B cell (primary cell): ENCODE measurements at regions not wholly inside any gene's neighbourhood (a gene's known extent, or its start where the extent isn't known, plus 50 kb on each side); places are given as distances from the start of the nearest gene placed in this dataset.

Experiments used
- ATAC-seq: fragments of 200-7000 bp; cut with Tn5 transposase; one replicate; pipeline ENCODE4 v1.10.0; 2021; ENCODE audit warnings: low read depth, mild to moderate bottlenecking, moderate number of reproducible peaks, moderate library complexity
- CTCF ChIA-PET: fragments of 350-600 bp; sonication (Branson Sonifier 250); formaldehyde crosslinking; loops from one replicate; lab custom pipeline; 2021; ENCODE audit warnings: antibody characterized with exemption, inconsistent platforms; lab: Charles Lee
- POLR2A ChIA-PET: fragments of 350-600 bp; sonication (Branson Sonifier 250); formaldehyde crosslinking; loops from one replicate; lab custom pipeline; 2021; ENCODE audit warnings: antibody characterized with exemption; lab: Charles Lee
- DNase-seq: peaks from one replicate; pipeline ENCODE4 v3.0.0; 2013
- H2AFZ ChIP-seq: 2 replicates; pipeline ENCODE4 v1.6.1; 2012; ENCODE audit warnings: mild to moderate bottlenecking, low read depth, low read length; ENCODE audit not compliant: insufficient read depth, poor library complexity, severe bottlenecking
- H3K27ac ChIP-seq, 2 donors: 1 replicate in 1 of 2; 2 replicates in 1 of 2; pipeline ENCODE4 v1.5.1; 2012 to 2013; ENCODE audit warnings: low read length in 2 of 2, mild to moderate bottlenecking in 2 of 2, moderate library complexity in 1 of 2
- H3K27me3 ChIP-seq, 4 experiments: fragments of 200-600 bp in 1 of 4; sonication (generic) in 1 of 4; replicated peaks in 1 of 4; 1 replicate in 2 of 4; 2 replicates in 2 of 4; pipeline versions ENCODE4 v1.6.1 to v1.7.0; 2013 to 2016; ENCODE audit warnings: low read length in 3 of 4, mild to moderate bottlenecking in 2 of 4, mixed read lengths in 1 of 4, moderate library complexity in 1 of 4; ENCODE audit not compliant: insufficient read depth in 4 of 4, control insufficient read depth in 3 of 4; ENCODE audit errors: control extremely low read depth in 1 of 4
- H3K36me3 ChIP-seq, 2 experiments: replicated peaks in 1 of 2; 1 replicate in 1 of 2; 2 replicates in 1 of 2; pipeline versions ENCODE4 v1.6.1 to v1.7.1; 2013; ENCODE audit warnings: low read length in 1 of 2; ENCODE audit not compliant: insufficient read depth in 2 of 2, control insufficient read depth in 1 of 2; ENCODE audit errors: control extremely low read depth in 1 of 2, extremely low read depth in 1 of 2
- H3K4me1 ChIP-seq, 2 donors: fragments of 200-600 bp in 1 of 2; sonication (generic) in 1 of 2; 1 replicate in 1 of 2; 2 replicates in 1 of 2; pipeline versions ENCODE4 v1.5.1 to v1.6.1; 2013 to 2017; ENCODE audit warnings: low read length in 2 of 2; ENCODE audit not compliant: control insufficient read depth in 2 of 2, insufficient read depth in 2 of 2
- H3K4me2 ChIP-seq: replicated peaks from 2 replicates; pipeline ENCODE3; 2012; ENCODE audit warnings: mild to moderate bottlenecking, low read depth, low read length; ENCODE audit not compliant: poor library complexity, severe bottlenecking
- H3K4me3 ChIP-seq, 5 experiments: fragments of 200-600 bp in 1 of 5; sonication (generic) in 1 of 5; 1 replicate in 3 of 5; 2 replicates in 2 of 5; pipeline versions ENCODE4 v1.5.1 to v1.7.0; 2011 to 2016; ENCODE audit warnings: low read length in 4 of 5, mild to moderate bottlenecking in 4 of 5, low read depth in 2 of 5, control low read depth in 1 of 5, moderate library complexity in 1 of 5; ENCODE audit not compliant: insufficient read depth in 1 of 5; ENCODE audit errors: control extremely low read depth in 1 of 5, extremely low read depth in 1 of 5
- H3K79me2 ChIP-seq: fragments of 200-600 bp; sonication (generic); one replicate; pipeline ENCODE4 v1.6.0; 2016; ENCODE audit warnings: low read length; ENCODE audit not compliant: control insufficient read depth, insufficient read depth
- H3K9ac ChIP-seq: fragments of 200-600 bp; sonication (generic); 2 replicates; pipeline ENCODE4 v1.6.1; 2017; ENCODE audit warnings: mild to moderate bottlenecking, low read length, moderate library complexity
- H3K9me3 ChIP-seq, 3 donors: one replicate each; pipeline versions ENCODE4 v1.6.1 to v1.7.1; 2013; ENCODE audit warnings: low read length in 2 of 3; ENCODE audit not compliant: control insufficient read depth in 2 of 3, insufficient read depth in 1 of 3; ENCODE audit errors: control extremely low read depth in 1 of 3
- H4K20me1 ChIP-seq: 2 replicates; pipeline ENCODE4 v1.6.0; 2012; ENCODE audit warnings: mild to moderate bottlenecking, low read length; ENCODE audit not compliant: insufficient read depth, control insufficient read depth, poor library complexity, severe bottlenecking
- H3K27ac Mint-ChIP-seq: one replicate; pipeline ENCODE4 v1.8.0; 2021; ENCODE audit warnings: mixed read lengths
- H3K27me3 Mint-ChIP-seq: one replicate; pipeline ENCODE4 v1.8.0; 2021; ENCODE audit warnings: mixed read lengths
- H3K4me1 Mint-ChIP-seq: one replicate; pipeline ENCODE4 v1.8.0; 2021; ENCODE audit warnings: mixed read lengths
- H3K4me3 Mint-ChIP-seq: one replicate; pipeline ENCODE4 v1.8.0; 2021; ENCODE audit warnings: mixed read lengths
- H3K9me3 Mint-ChIP-seq: one replicate; pipeline ENCODE4 v1.8.0; 2022; ENCODE audit warnings: mixed read lengths; ENCODE audit not compliant: insufficient read depth
- EZH2 ChIP-seq: IDR thresholded peaks from 2 replicates; pipeline ENCODE4 v1.6.1; 2012; ENCODE audit warnings: borderline replicate concordance, low read depth, mild to moderate bottlenecking, moderate library complexity, low read length; ENCODE audit not compliant: insufficient read depth, poor library complexity, severe bottlenecking
- WGBS: methylation state at CpG from one replicate; pipeline ENCODE4 v1.1.5; 2013; ENCODE audit warnings: missing lambda C conversion rate; ENCODE audit not compliant: insufficient coverage; 5-methylcytosine and 5-hydroxymethylcytosine counted together
- intact Hi-C: fragments of 100-400 bp; cut with micrococcal nuclease; formaldehyde crosslinking; loops from one replicate; pipeline ENCODE4 v1.10.0; 2022
- TF ChIP-seq, protein P1 (sequence below): fragments of 200-600 bp; IDR thresholded peaks from one replicate; pipeline ENCODE4 v1.8.0; 2022; ENCODE audit warnings: antibody characterized with exemption, mild to moderate bottlenecking

DNA sequence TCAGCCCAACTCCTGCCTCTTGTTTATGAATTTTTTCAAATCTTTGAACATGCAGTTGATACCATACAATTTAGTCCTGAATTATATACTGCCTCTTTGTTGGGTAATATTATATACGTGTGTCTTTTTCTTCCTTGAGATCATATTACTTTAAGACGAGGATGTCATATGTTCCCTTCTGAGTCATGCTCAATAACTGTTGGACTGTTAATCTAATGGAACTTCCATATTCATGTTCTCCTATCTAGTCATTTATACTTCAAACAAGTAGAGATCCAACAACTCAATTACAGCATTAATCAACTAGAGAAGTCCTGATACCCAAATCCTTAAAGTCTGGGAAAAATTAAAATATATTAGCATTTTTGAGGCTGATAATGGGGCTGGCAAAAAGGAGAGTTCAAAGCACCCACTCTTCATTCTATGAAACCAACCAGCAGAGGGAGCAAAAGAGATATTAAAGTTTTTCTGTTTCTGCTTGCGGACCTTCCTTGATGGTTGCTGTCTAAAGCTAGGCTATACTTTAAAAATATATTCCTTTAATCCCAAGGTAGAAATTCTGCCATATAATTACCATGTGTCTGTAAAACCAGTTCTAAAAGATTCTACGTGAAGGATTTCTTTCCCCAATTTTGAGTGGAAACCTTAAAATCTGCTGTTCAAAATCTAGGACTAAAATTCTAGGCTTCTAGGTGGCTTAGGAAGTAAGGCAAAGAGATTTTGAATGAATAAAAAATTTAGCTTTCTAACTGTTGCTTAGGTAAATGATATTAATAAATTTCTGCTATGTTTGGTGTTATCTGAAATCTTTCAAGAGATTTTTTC, 498.9 kb downstream of the BCKDHB start:
- Histone ChIP-seq H3K27ac (no peak overlapping the region), H3K27me3 (no peaks in the 10 kb centered on the region), H3K9ac (no peak overlapping the region), H4K20me1 (no peaks in the 10 kb centered on the region), H3K36me3 (no peaks in the 10 kb centered on the region), H3K4me3 (no peak overlapping the region), H3K9me3 (no peaks in the 10 kb centered on the region), H3K79me2 (no peaks in the 10 kb centered on the region), H2AFZ (no peak overlapping the region), H3K4me2 (no peak overlapping the region), H3K4me1 (no peaks in the 10 kb centered on the region)
- H3K4me1 Mint-ChIP-seq: no peaks in the 10 kb centered on the region
- H3K27me3 Mint-ChIP-seq: no peaks in the 10 kb centered on the region
- intact Hi-C loops: loop anchor here (1.0 kb wide), 1 partner anchor 1149 kb away; no protein-coding TSS in a partner anchor
- H3K4me3 Mint-ChIP-seq: no peak overlapping the region
- no CpG with 5 or more reads among the region's 4 CpGs for WGBS
- POLR2A ChIA-PET: no interaction called here
- CTCF ChIA-PET: interaction anchor here (0.7 to 1.6 kb wide), 5 partner anchors 1149 to 1435 kb away, joined by 3 to 4 read pairs (median 4); no protein-coding TSS in a partner anchor
- no peaks in the 10 kb centered on the region for H3K9me3 Mint-ChIP-seq
- TF ChIP-seq, protein P1, sequence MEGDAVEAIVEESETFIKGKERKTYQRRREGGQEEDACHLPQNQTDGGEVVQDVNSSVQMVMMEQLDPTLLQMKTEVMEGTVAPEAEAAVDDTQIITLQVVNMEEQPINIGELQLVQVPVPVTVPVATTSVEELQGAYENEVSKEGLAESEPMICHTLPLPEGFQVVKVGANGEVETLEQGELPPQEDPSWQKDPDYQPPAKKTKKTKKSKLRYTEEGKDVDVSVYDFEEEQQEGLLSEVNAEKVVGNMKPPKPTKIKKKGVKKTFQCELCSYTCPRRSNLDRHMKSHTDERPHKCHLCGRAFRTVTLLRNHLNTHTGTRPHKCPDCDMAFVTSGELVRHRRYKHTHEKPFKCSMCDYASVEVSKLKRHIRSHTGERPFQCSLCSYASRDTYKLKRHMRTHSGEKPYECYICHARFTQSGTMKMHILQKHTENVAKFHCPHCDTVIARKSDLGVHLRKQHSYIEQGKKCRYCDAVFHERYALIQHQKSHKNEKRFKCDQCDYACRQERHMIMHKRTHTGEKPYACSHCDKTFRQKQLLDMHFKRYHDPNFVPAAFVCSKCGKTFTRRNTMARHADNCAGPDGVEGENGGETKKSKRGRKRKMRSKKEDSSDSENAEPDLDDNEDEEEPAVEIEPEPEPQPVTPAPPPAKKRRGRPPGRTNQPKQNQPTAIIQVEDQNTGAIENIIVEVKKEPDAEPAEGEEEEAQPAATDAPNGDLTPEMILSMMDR: peak; percentile 56
- no peak for TF ChIP-seq EZH2
- ATAC-seq (no peak), DNase-seq (peak; percentile 23)
- no peak overlapping the region for H3K27ac Mint-ChIP-seq

DNA sequence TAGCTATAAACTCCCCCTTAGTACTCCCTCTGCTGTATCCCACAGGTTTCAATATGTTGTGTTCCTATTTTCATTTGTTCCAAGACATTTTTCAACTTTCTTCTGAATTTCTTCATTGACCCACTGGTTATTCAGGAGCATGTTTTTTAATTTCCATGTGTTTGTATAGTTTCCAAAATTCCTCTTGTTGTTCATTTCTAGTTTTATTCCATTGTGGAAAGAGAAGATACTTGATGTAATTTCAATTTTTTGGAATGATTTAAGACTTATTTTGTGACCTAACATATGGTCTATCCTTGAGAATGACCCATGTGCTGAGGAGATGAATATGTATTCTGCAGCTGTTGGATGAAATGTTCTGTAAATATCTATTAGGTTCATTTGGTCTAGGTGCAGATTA, 497.2 kb downstream of the BCKDHB start:
- ATAC-seq (no peak), DNase-seq (no peak)
- ChIA-PET POLR2A (no interaction called here), CTCF (no interaction called here)
- Histone ChIP-seq H3K27me3 (no peaks in the 10 kb centered on the region), H3K4me1 (no peaks in the 10 kb centered on the region), H2AFZ (no peak overlapping the region), H3K9ac (no peak overlapping the region), H3K9me3 (no peaks in the 10 kb centered on the region), H3K36me3 (no peaks in the 10 kb centered on the region), H3K79me2 (no peaks in the 10 kb centered on the region), H3K27ac (no peak overlapping the region), H3K4me2 (no peak overlapping the region), H4K20me1 (no peaks in the 10 kb centered on the region), H3K4me3 (no peak overlapping the region)
- no peaks in the 10 kb centered on the region for H3K27me3 Mint-ChIP-seq
- H3K27ac Mint-ChIP-seq: no peak overlapping the region
- TF ChIP-seq, protein P1: no peak
- no peak for TF ChIP-seq EZH2
- no peaks in the 10 kb centered on the region for H3K9me3 Mint-ChIP-seq
- H3K4me1 Mint-ChIP-seq: no peaks in the 10 kb centered on the region
- H3K4me3 Mint-ChIP-seq: no peak overlapping the region
- intact Hi-C loops: no loop called here
